HepG2 (cell line): ENCODE measurements at regions not wholly inside any gene's neighbourhood (a gene's known extent, or its start where the extent isn't known, plus 50 kb on each side); places are given as distances from the start of the nearest gene placed in this dataset.

Experiments
- ATAC-seq: fragments of 200-7000 bp; cut with Tn5 transposase; 3 replicates; pipeline ENCODE4 v1.9.1; 2020; ENCODE audit warnings: mild to moderate bottlenecking, moderate library complexity
- BruUV-seq: library from RNA; stranded (reverse); fragments of 400-500 nt; replicated peaks from 2 replicates; lab custom pipeline; 2021; lab: Mats Ljungman, UMichigan
- CTCF ChIA-PET: fragments of 300-600 bp; formaldehyde crosslinking; extraction: SDS; loops from one replicate; lab custom pipeline; 2021; ENCODE audit warnings: low total read pairs, inconsistent platforms, low intra/inter-chr PET ratio; lab: Yijun Ruan, JAX
- POLR2A ChIA-PET: fragments of 350-600 bp; sonication (Branson Sonifier 250); formaldehyde crosslinking; loops from one replicate; lab custom pipeline; 2020; ENCODE audit warnings: antibody characterized with exemption, inconsistent platforms; lab: Yijun Ruan, JAX
- DNase-seq: peaks from one replicate; pipeline ENCODE4 v3.0.0-alpha.2; 2015; ENCODE audit warnings: low spot score
- FAIRE-seq: peaks from 3 replicates; lab custom pipeline; 2011; peaks lifted over from hg19 to GRCh38; lab: Jason Lieb, UNC
- H2AFZ ChIP-seq: one replicate; pipeline ENCODE4 v1.6.1; 2011; ENCODE audit warnings: low read length, inconsistent platforms
- H3K27ac ChIP-seq: fragments of 300-600 bp; 3 replicates; pipeline ENCODE4 v1.8.0; 2011; ENCODE audit warnings: mixed run types, mild to moderate bottlenecking, mixed read lengths, low read length, inconsistent platforms; ENCODE audit not compliant: insufficient read depth; ENCODE audit errors: extremely low read length
- H3K27me3 ChIP-seq, 2 experiments: fragments of 200-600 bp in 1 of 2; 2 replicates in 1 of 2; 3 replicates in 1 of 2; pipeline versions ENCODE4 v1.6.0 to v1.8.0; 2011; ENCODE audit warnings: low read length in 2 of 2, mild to moderate bottlenecking in 2 of 2, moderate library complexity in 2 of 2, inconsistent platforms in 1 of 2; ENCODE audit not compliant: insufficient read depth in 2 of 2, control insufficient read depth in 1 of 2
- H3K36me3 ChIP-seq, 2 experiments: fragments of 200-600 bp in 1 of 2; replicated peaks in 1 of 2; 2 replicates in 1 of 2; 3 replicates in 1 of 2; pipeline versions ENCODE4 v1.5.1 to v1.8.0; 2011; ENCODE audit warnings: low read length in 2 of 2, inconsistent platforms in 1 of 2; ENCODE audit not compliant: insufficient read depth in 2 of 2, control insufficient read depth in 1 of 2
- H3K4me1 ChIP-seq: 2 replicates; pipeline ENCODE4 v1.5.1; 2012; ENCODE audit warnings: low read length, inconsistent platforms; ENCODE audit not compliant: insufficient read depth
- H3K4me2 ChIP-seq: 2 replicates; pipeline ENCODE4 v1.6.0; 2011; ENCODE audit warnings: low read depth, low read length, inconsistent platforms
- H3K4me3 ChIP-seq, 3 experiments: fragments of 200-600 bp in 1 of 3; sonication (generic), shearing (Covaris generic) in 1 of 3; replicated peaks in 1 of 3; 2 replicates each; pipeline ENCODE4 v1.5.1; 2011 to 2016; ENCODE audit warnings: low read length in 3 of 3, inconsistent platforms in 2 of 3, low read depth in 2 of 3, mild to moderate bottlenecking in 2 of 3, control low read depth in 1 of 3, mixed read lengths in 1 of 3; ENCODE audit not compliant: insufficient read depth in 1 of 3
- H3K79me2 ChIP-seq: one replicate; pipeline ENCODE4 v1.6.1; 2011; ENCODE audit warnings: low read length, inconsistent platforms; ENCODE audit not compliant: insufficient read depth
- H3K9ac ChIP-seq: 2 replicates; pipeline ENCODE4 v1.6.0; 2011; ENCODE audit warnings: mild to moderate bottlenecking, low read depth, low read length, inconsistent platforms; ENCODE audit not compliant: insufficient read depth
- H3K9me3 ChIP-seq: 2 replicates; pipeline ENCODE4 v1.5.1; 2012; ENCODE audit warnings: mild to moderate bottlenecking, low read length
- H4K20me1 ChIP-seq: 2 replicates; pipeline ENCODE4 v1.6.0; 2011; ENCODE audit warnings: inconsistent platforms, mild to moderate bottlenecking, low read length, moderate library complexity; ENCODE audit not compliant: insufficient read depth
- BHLHE40 ChIP-seq: IDR thresholded peaks from 2 replicates; pipeline ENCODE4 v1.6.1; 2011; ENCODE audit warnings: low read length, improper control_type of control experiment
- CTCF ChIP-seq: sonication (generic); formaldehyde crosslinking; IDR thresholded peaks from 2 replicates; pipeline ENCODE4 v1.5.0; 2020; ENCODE audit warnings: mild to moderate bottlenecking, missing genetic modification reagents, moderate library complexity
- DDIT3 ChIP-seq: sonication (generic); formaldehyde crosslinking; IDR thresholded peaks from 2 replicates; pipeline ENCODE4 v1.4.0; 2020; ENCODE audit warnings: mild to moderate bottlenecking, missing genetic modification reagents
- NFAT5 ChIP-seq: sonication (generic); formaldehyde crosslinking; IDR thresholded peaks from 2 replicates; pipeline ENCODE4 v1.4.0; 2020; ENCODE audit warnings: missing genetic modification reagents
- SSRP1 ChIP-seq: IDR thresholded peaks from 2 replicates; pipeline ENCODE4 v1.6.1; 2016; ENCODE audit warnings: control low read depth
- STAG1 ChIP-seq: sonication (generic); formaldehyde crosslinking; IDR thresholded peaks from 2 replicates; pipeline ENCODE4 v1.4.0; 2020; ENCODE audit warnings: missing genetic modification reagents
- TERF1 ChIP-seq: sonication (generic); formaldehyde crosslinking; IDR thresholded peaks from 2 replicates; pipeline ENCODE4 v1.8.0; 2022; ENCODE audit warnings: mild to moderate bottlenecking, missing genetic modification reagents, moderate library complexity
- ZC3H4 ChIP-seq: sonication (generic); formaldehyde crosslinking; IDR thresholded peaks from 2 replicates; pipeline ENCODE4 v1.4.0; 2020; ENCODE audit warnings: missing genetic modification reagents, borderline replicate concordance
- ZKSCAN1 ChIP-seq: fragments of 150-350 bp; IDR thresholded peaks from 2 replicates; pipeline ENCODE4 v1.6.1; 2014; ENCODE audit warnings: low read length
- WGBS: methylation state at CpG from one replicate; pipeline ENCODE4 v1.1.6; 2017; ENCODE audit warnings: low lambda C conversion rate; 5-methylcytosine and 5-hydroxymethylcytosine counted together
- in situ Hi-C: cut with HindIII; loops from 2 replicates; pipeline ENCODE4 v1.10.0; 2017; ENCODE audit warnings: low pct_unique_long_range_greater_than_20kb; ENCODE audit not compliant: extremely low pct_ligation_motif_present
- intact Hi-C: fragments of 100-400 bp; cut with micrococcal nuclease; formaldehyde crosslinking; loops from one replicate; pipeline ENCODE4 v1.10.0; 2022; ENCODE audit not compliant: unreplicated experiment

GRCh38 chr4:173752610-173753230 is 222.7 kb upstream of the HAND2 start:
- WGBS = 12% methylated on average over 7 of the region's 7 CpGs
- no peak overlapping the region for H3K9ac ChIP-seq
- in situ Hi-C loops (no loop called here), intact Hi-C loops (loop anchor here (5.0 kb wide), 1 partner anchor 245 kb away; no protein-coding TSS in a partner anchor)
- no peaks in the 10 kb centered on the region for H3K79me2 ChIP-seq
- H4K20me1 ChIP-seq = no peaks in the 10 kb centered on the region
- TF ChIP-seq CTCF (CRISPR knock-in tag) = peak; percentile 61
- no peak for TF ChIP-seq BHLHE40
- peak; percentile 14; the same call in 1 of the 2 replicates for TF ChIP-seq STAG1 (CRISPR knock-in tag)
- no peak overlapping the region for H3K27ac ChIP-seq
- H2AFZ ChIP-seq = no peak overlapping the region
- H3K4me1 ChIP-seq = no peaks in the 10 kb centered on the region
- FAIRE-seq (no peak), DNase-seq (peak; percentile 18), ATAC-seq (no peak)
- no peaks in the 10 kb centered on the region for H3K27me3 ChIP-seq
- CTCF ChIA-PET = no interaction called here
- H3K9me3 ChIP-seq = no peaks in the 10 kb centered on the region
- no TSS peak for BruUV-seq
- no peak overlapping the region for H3K4me2 ChIP-seq
- H3K36me3 ChIP-seq = no peaks in the 10 kb centered on the region
- no peak overlapping the region for H3K4me3 ChIP-seq
- POLR2A ChIA-PET = no interaction called here

GRCh38 chr4:173748353-173748752 is 218.3 kb upstream of the HAND2 start:
- H3K4me1 ChIP-seq = no peaks in the 10 kb centered on the region
- no peaks in the 10 kb centered on the region for H3K79me2 ChIP-seq
- H3K4me2 ChIP-seq = no peak overlapping the region
- no peak overlapping the region for H3K9ac ChIP-seq
- ChIA-PET CTCF (no interaction called here), POLR2A (no interaction called here)
- no peak overlapping the region for H3K27ac ChIP-seq
- in situ Hi-C loops (no loop called here), intact Hi-C loops (no loop called here)
- no peak for TF ChIP-seq SSRP1 (CRISPR knock-in tag)
- no peak for TF ChIP-seq NFAT5 (CRISPR knock-in tag)
- TF ChIP-seq ZKSCAN1 = no peak
- no peak for TF ChIP-seq DDIT3 (CRISPR knock-in tag)
- no peak for TF ChIP-seq TERF1
- no peak for TF ChIP-seq ZC3H4
- DNase-seq (no peak), ATAC-seq (no peak), FAIRE-seq (no peak)
- no peaks in the 10 kb centered on the region for H3K27me3 ChIP-seq
- no peaks in the 10 kb centered on the region for H3K9me3 ChIP-seq
- 0% methylated on average over 1 of the region's 1 CpG for WGBS
- no peak overlapping the region for H2AFZ ChIP-seq
- H4K20me1 ChIP-seq = no peaks in the 10 kb centered on the region
- H3K4me3 ChIP-seq = no peak overlapping the region
- no TSS peak for BruUV-seq
- H3K36me3 ChIP-seq = no peaks in the 10 kb centered on the region
